A549 (cell line): ENCODE measurements at regions not wholly inside any gene's neighbourhood (a gene's known extent, or its start where the extent isn't known, plus 50 kb on each side); places are given as distances from the start of the nearest gene placed in this dataset.

Experiments used
- CTCF ChIP-seq: fragments of >200 bp; sonication (Bioruptor Twin); formaldehyde crosslinking; IDR thresholded peaks from 3 replicates; pipeline ENCODE4 v1.5.1; 2016
- ESRRA ChIP-seq: fragments of 150-350 bp; IDR thresholded peaks from 2 replicates; pipeline ENCODE4 v1.6.1; 2014; ENCODE audit warnings: mild to moderate bottlenecking, low read length, borderline replicate concordance
- MAZ ChIP-seq: fragments of 150-350 bp; IDR thresholded peaks from 2 replicates; pipeline ENCODE4 v1.6.1; 2014; ENCODE audit warnings: antibody characterized with exemption, low read depth, low read length, borderline replicate concordance
- USF2 ChIP-seq: fragments of 450-650 bp; IDR thresholded peaks from 2 replicates; pipeline ENCODE4 v1.6.1; 2014; ENCODE audit warnings: antibody characterized with exemption
- ZSCAN20 ChIP-seq: fragments of 250-450 bp; sonication (Bioruptor Pico); IDR thresholded peaks from 2 replicates; pipeline ENCODE4 v1.8.0; 2022; ENCODE audit warnings: mild to moderate bottlenecking, moderate library complexity

- TF ChIP-seq ZSCAN20 (CRISPR knock-in tag) (no peak), ESRRA (no peak), CTCF (no peak), USF2 (no peak), MAZ (no peak)
Observed at GRCh38 chr4:71659979-71660378, 123.9 kb downstream of the GC start.
